ENCODE measurements at regions not wholly inside any gene's neighbourhood (a gene's known extent, or its start where the extent isn't known, plus 50 kb on each side); places are given as distances from the start of the nearest gene placed in this dataset.

DNA sequence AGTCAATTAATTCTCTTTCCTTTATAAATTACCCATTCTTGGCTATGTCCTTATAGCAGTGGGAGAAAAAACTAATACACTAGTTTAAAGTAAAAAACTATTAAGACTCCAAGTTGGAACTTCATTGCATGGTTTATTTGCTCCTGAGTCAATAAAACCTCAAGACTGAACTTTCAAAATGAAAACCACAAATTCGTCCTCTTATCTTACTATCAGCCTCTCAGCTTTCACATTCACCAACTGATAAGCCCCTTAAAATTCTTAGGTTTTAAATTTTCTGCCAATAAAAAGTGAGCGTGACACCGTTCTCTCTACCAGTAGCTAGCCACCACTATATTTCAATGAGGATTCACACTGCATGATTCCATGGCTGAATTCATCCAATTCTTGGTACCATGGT, 346.4 kb upstream of the NPSR1 start:
- TF ChIP-seq, protein P1, sequence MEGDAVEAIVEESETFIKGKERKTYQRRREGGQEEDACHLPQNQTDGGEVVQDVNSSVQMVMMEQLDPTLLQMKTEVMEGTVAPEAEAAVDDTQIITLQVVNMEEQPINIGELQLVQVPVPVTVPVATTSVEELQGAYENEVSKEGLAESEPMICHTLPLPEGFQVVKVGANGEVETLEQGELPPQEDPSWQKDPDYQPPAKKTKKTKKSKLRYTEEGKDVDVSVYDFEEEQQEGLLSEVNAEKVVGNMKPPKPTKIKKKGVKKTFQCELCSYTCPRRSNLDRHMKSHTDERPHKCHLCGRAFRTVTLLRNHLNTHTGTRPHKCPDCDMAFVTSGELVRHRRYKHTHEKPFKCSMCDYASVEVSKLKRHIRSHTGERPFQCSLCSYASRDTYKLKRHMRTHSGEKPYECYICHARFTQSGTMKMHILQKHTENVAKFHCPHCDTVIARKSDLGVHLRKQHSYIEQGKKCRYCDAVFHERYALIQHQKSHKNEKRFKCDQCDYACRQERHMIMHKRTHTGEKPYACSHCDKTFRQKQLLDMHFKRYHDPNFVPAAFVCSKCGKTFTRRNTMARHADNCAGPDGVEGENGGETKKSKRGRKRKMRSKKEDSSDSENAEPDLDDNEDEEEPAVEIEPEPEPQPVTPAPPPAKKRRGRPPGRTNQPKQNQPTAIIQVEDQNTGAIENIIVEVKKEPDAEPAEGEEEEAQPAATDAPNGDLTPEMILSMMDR (IDR thresholded peaks at IDR 0.05): no peak
- TF ChIP-seq POLR2A (IDR thresholded peaks at IDR 0.05): no peak

Measured in testis (tissue), 2 donors.